SK-N-SH (cell line): ENCODE measurements at regions not wholly inside any gene's neighbourhood (a gene's known extent, or its start where the extent isn't known, plus 50 kb on each side); places are given as distances from the start of the nearest gene placed in this dataset.

ENCODE experiments used
- CHD2 ChIP-seq: fragments of 150-350 bp; IDR thresholded peaks from 2 replicates; pipeline ENCODE4 v1.6.1; 2018; ENCODE audit warnings: low read length; ENCODE audit not compliant: partially characterized antibody
- EP300 ChIP-seq, 2 experiments: IDR thresholded peaks; 2 replicates each; pipeline versions ENCODE4 v1.4.0 to v1.6.1; 2012; ENCODE audit warnings: borderline replicate concordance in 1 of 2, low read depth in 1 of 2, low read length in 1 of 2
- EZH2phosphoT487 ChIP-seq: fragments of 200-600 bp; sonication (generic); IDR thresholded peaks from 2 replicates; pipeline ENCODE4 v1.6.1; 2017; ENCODE audit warnings: low read depth, mixed run types, mild to moderate bottlenecking, antibody characterized with exemption, moderate library complexity, borderline replicate concordance
- FOSL2 ChIP-seq: IDR thresholded peaks from 2 replicates; pipeline ENCODE4 v1.4.0; 2012; ENCODE audit warnings: low read depth, mild to moderate bottlenecking, moderate library complexity, borderline replicate concordance
- FOXM1 ChIP-seq: IDR thresholded peaks from 2 replicates; pipeline ENCODE4 v1.4.0; 2012; ENCODE audit warnings: low read depth, mild to moderate bottlenecking
- GATA2 ChIP-seq: sonication (generic); formaldehyde crosslinking; IDR thresholded peaks from 2 replicates; pipeline ENCODE4 v1.5.0; 2020; ENCODE audit warnings: mild to moderate bottlenecking, missing genetic modification reagents
- MXI1 ChIP-seq: IDR thresholded peaks from 2 replicates; pipeline ENCODE4 v1.6.1; 2012; ENCODE audit warnings: mild to moderate bottlenecking, low read depth, low read length, improper control_type of control experiment
- PBX3 ChIP-seq: IDR thresholded peaks from 2 replicates; pipeline ENCODE4; 2012
- POLR2AphosphoS5 ChIP-seq: IDR thresholded peaks from 2 replicates; pipeline ENCODE4 v1.6.1; 2012; ENCODE audit warnings: low read depth, low read length
- RCOR1 ChIP-seq: fragments of 150-350 bp; IDR thresholded peaks from 2 replicates; pipeline ENCODE4 v1.6.1; 2017; ENCODE audit warnings: antibody characterized with exemption, low read length
- RXRA ChIP-seq: IDR thresholded peaks from 2 replicates; pipeline ENCODE4 v1.4.0; 2012; ENCODE audit warnings: low read depth, mild to moderate bottlenecking, borderline replicate concordance
- TEAD4 ChIP-seq: IDR thresholded peaks from 2 replicates; pipeline ENCODE4 v1.4.0; 2012; ENCODE audit warnings: mild to moderate bottlenecking, borderline replicate concordance; ENCODE audit not compliant: insufficient read depth
- TF ChIP-seq, protein P1 (sequence below): fragments of 200-600 bp; sonication (generic); IDR thresholded peaks from 2 replicates; pipeline ENCODE4 v1.6.1; 2017; ENCODE audit warnings: antibody characterized with exemption, mild to moderate bottlenecking, moderate library complexity

- TF ChIP-seq, protein P1, sequence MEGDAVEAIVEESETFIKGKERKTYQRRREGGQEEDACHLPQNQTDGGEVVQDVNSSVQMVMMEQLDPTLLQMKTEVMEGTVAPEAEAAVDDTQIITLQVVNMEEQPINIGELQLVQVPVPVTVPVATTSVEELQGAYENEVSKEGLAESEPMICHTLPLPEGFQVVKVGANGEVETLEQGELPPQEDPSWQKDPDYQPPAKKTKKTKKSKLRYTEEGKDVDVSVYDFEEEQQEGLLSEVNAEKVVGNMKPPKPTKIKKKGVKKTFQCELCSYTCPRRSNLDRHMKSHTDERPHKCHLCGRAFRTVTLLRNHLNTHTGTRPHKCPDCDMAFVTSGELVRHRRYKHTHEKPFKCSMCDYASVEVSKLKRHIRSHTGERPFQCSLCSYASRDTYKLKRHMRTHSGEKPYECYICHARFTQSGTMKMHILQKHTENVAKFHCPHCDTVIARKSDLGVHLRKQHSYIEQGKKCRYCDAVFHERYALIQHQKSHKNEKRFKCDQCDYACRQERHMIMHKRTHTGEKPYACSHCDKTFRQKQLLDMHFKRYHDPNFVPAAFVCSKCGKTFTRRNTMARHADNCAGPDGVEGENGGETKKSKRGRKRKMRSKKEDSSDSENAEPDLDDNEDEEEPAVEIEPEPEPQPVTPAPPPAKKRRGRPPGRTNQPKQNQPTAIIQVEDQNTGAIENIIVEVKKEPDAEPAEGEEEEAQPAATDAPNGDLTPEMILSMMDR, result no peak
- no peak for TF ChIP-seq EZH2phosphoT487
- no peak for TF ChIP-seq TEAD4
- TF ChIP-seq RXRA, result no peak
- no peak for TF ChIP-seq PBX3
- peak; percentile 49 for TF ChIP-seq CHD2
- TF ChIP-seq FOXM1, result no peak
- TF ChIP-seq RCOR1, result peak; percentile 72
- TF ChIP-seq GATA2 (CRISPR knock-in tag), result peak; percentile 57
- peak in 1 of 2 experiments; percentile 95; a peak in 2 of 4 replicates for TF ChIP-seq EP300 (IDR thresholded peaks at IDR 0.05; ENCODE audit: borderline replicate concordance in 1 of 2, low read depth in 1 of 2, low read length in 1 of 2)
- TF ChIP-seq POLR2AphosphoS5, result no peak
- TF ChIP-seq FOSL2, result no peak
- TF ChIP-seq MXI1, result 0 out of 2 replicates have a peak, but pooled peaks have one; percentile 16
Measured at GRCh38 chr5:164580155-164580554, 1074.7 kb downstream of the MAT2B start.
